Tibial artery (tissue), 4 donors: ENCODE measurements at regions not wholly inside any gene's neighbourhood (a gene's known extent, or its start where the extent isn't known, plus 50 kb on each side); places are given as distances from the start of the nearest gene placed in this dataset.

Source experiments
- DNase-seq, 2 donors: peaks; one replicate each; pipeline ENCODE4 v3.0.0-alpha.2; 2019
- H3K27ac ChIP-seq, 2 donors: fragments of 200-600 bp; sonication (generic) in 1 of 2; 1 replicate in 1 of 2; 2 replicates in 1 of 2; pipeline ENCODE4 v1.5.1; 2018 to 2019; ENCODE audit warnings: mild to moderate bottlenecking in 1 of 2
- H3K27me3 ChIP-seq, 2 donors: fragments of 200-600 bp; sonication (generic) in 1 of 2; one replicate each; pipeline versions ENCODE4 v1.5.1 to v1.6.0; 2016 to 2019
- H3K36me3 ChIP-seq, 3 donors: fragments of 200-600 bp; sonication (generic) in 2 of 3; one replicate each; pipeline ENCODE4 v1.5.1; 2016 to 2019; ENCODE audit warnings: mild to moderate bottlenecking in 2 of 3
- H3K4me1 ChIP-seq, 4 donors: fragments of 200-600 bp; sonication (generic) in 2 of 4; 1 replicate in 3 of 4; 2 replicates in 1 of 4; pipeline ENCODE4 v1.5.1; 2016 to 2019
- H3K4me3 ChIP-seq, 2 donors: fragments of 200-600 bp; sonication (generic) in 1 of 2; 1 replicate in 1 of 2; 2 replicates in 1 of 2; pipeline ENCODE4 v1.5.1; 2018 to 2019; ENCODE audit warnings: mild to moderate bottlenecking in 2 of 2
- H3K9me3 ChIP-seq, 3 donors: fragments of 200-600 bp; sonication (generic) in 1 of 3; one replicate each; pipeline ENCODE4 v1.5.1; 2016 to 2019
- intact Hi-C: fragments of 100-400 bp; cut with DNase I; formaldehyde crosslinking; loops from one replicate; pipeline ENCODE4 v1.15.0; 2023; ENCODE audit warnings: low total_unique reads
- TF ChIP-seq, protein P1 (sequence below), 2 experiments: fragments of 200-600 bp in 1 of 2; fragments of 450-650 bp in 1 of 2; IDR thresholded peaks; one replicate each; pipeline ENCODE4 v1.5.1; 2017 to 2019; ENCODE audit warnings: antibody characterized with exemption in 2 of 2, mild to moderate bottlenecking in 1 of 2, moderate library complexity in 1 of 2

DNA sequence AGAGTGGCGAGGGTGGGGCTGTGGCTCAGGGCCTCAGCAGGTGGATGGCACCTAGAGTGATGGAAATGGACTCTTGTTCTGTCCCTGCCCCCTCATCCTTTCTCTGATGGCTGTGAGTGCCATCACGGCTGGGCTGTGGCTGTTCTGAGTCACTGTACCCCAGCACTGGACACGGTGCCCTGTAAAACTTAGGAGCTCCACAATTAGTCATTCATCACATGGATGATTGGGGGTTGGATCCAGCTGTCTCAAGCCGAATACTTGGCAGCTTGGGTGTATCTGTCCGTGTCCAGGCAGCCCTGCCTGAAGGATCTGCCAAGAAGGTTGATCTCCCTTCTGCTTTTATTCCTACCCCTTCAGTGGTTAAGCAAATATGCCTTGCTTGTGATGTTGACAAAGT lies 295.5 kb upstream of the EEF2KMT start:
- Histone ChIP-seq H3K27me3 (no peaks in the 10 kb centered on the region), H3K4me3 (no peak overlapping the region), H3K36me3 (no peaks in the 10 kb centered on the region), H3K9me3 (no peaks in the 10 kb centered on the region), H3K27ac (no peak overlapping the region), H3K4me1 (no peaks in the 10 kb centered on the region)
- intact Hi-C loops = no loop called here
- TF ChIP-seq, protein P1, sequence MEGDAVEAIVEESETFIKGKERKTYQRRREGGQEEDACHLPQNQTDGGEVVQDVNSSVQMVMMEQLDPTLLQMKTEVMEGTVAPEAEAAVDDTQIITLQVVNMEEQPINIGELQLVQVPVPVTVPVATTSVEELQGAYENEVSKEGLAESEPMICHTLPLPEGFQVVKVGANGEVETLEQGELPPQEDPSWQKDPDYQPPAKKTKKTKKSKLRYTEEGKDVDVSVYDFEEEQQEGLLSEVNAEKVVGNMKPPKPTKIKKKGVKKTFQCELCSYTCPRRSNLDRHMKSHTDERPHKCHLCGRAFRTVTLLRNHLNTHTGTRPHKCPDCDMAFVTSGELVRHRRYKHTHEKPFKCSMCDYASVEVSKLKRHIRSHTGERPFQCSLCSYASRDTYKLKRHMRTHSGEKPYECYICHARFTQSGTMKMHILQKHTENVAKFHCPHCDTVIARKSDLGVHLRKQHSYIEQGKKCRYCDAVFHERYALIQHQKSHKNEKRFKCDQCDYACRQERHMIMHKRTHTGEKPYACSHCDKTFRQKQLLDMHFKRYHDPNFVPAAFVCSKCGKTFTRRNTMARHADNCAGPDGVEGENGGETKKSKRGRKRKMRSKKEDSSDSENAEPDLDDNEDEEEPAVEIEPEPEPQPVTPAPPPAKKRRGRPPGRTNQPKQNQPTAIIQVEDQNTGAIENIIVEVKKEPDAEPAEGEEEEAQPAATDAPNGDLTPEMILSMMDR (IDR thresholded peaks at IDR 0.05) = no peak
- DNase-seq = no peak

DNA sequence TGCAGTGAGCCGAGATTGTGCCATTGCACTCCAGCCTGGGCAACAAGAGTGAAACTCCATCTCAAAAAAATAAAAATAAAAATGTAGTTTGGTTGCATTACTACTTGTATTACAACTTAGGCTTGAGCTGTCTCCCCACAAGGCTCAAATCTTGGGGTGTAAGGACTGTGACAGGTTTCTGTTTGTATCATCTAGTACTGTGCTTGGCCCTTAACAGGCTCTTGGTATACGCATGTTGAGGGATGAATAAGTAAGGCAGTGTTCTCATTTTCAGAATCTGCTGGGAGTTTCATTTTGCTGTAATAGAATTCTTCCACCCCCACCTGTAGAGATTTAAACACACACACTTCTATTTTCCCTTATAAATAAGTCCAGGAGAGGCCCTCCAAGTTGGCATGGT lies 289.4 kb upstream of the EEF2KMT start:
- H3K4me1 ChIP-seq = no peaks in the 10 kb centered on the region
- DNase-seq = no peak
- TF ChIP-seq, protein P1 (IDR thresholded peaks at IDR 0.05) = no peak
- intact Hi-C loops = no loop called here
- H3K4me3 ChIP-seq = no peak overlapping the region
- H3K27me3 ChIP-seq = no peaks in the 10 kb centered on the region
- no peak overlapping the region for H3K27ac ChIP-seq
- no peaks in the 10 kb centered on the region for H3K9me3 ChIP-seq
- H3K36me3 ChIP-seq = no peaks in the 10 kb centered on the region

DNA sequence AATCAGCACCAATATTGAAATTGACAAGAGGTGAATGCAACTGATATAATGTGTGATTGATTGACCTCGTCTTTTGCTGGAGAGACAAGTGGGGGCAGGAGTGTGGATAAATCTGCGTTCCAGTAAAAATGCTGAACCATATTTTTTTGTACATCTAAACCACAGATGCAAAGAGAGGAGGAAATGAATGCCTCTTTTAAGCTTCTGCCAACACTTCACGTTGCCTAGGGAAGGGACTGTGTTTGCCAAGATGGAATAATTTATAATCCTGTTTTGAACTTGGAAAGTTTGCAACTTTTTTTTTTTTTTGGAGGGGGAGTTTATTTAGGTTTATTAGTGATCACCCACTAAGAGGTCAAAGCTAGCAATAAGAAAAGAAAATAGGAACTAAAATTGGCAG lies 288.2 kb upstream of the EEF2KMT start:
- H3K27me3 ChIP-seq = no peaks in the 10 kb centered on the region

DNA sequence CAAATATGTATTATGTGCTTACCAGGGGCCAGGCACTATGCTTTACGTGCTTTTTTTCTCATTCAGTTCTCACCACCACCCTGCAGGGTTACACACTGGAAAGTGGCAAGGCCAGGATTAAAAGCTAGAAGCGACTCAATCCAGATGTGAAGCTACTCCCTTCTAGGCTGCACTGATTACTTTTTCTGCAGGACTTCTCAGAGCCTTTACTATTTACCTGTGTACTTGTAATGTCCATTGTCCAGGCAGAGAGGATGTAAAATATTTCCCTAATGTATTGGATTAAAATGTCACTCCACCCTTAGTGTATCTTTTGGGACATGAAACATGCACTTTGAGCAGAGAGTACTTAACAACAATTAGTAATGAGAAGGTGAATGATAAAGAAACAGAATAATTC lies 287.5 kb upstream of the EEF2KMT start:
- TF ChIP-seq, protein P1 (IDR thresholded peaks at IDR 0.05) = no peak
- H3K36me3 ChIP-seq = no peaks in the 10 kb centered on the region
- intact Hi-C loops = no loop called here
- no peak overlapping the region for H3K27ac ChIP-seq
- DNase-seq = no peak
- H3K9me3 ChIP-seq = no peaks in the 10 kb centered on the region
- no peaks in the 10 kb centered on the region for H3K27me3 ChIP-seq
- H3K4me1 ChIP-seq = no peaks in the 10 kb centered on the region
- no peak overlapping the region for H3K4me3 ChIP-seq

More for the DNA sequence above, 288.2 kb upstream of the EEF2KMT start:
- Histone ChIP-seq H3K27ac (no peak overlapping the region), H3K36me3 (no peaks in the 10 kb centered on the region), H3K9me3 (no peaks in the 10 kb centered on the region), H3K4me3 (no peak overlapping the region), H3K4me1 (no peaks in the 10 kb centered on the region)
- DNase-seq = no peak
- TF ChIP-seq, protein P1 (IDR thresholded peaks at IDR 0.05) = no peak
- intact Hi-C loops = no loop called here

DNA sequence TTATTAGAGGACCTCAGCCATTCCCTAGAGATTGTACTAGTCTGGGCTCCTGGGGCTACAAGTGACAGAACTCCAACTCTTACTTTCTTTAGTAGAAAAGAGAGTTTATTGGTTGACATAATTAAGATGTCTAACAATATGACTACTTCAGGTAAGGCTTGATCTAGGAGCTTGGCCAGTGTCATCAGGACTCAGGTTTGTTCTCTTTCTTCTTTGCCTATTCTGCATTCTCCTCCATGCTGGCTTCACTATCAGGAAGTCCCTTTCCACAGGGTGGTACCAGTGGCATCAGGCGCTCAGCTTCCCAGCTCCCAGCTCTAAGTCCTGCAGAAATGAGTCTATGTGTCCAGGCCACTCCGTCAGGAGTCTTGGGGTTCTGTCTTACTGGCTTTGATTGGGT lies 286.1 kb upstream of the EEF2KMT start:
- Histone ChIP-seq H3K27me3 (no peaks in the 10 kb centered on the region), H3K36me3 (no peaks in the 10 kb centered on the region), H3K4me3 (no peak overlapping the region), H3K9me3 (no peaks in the 10 kb centered on the region), H3K4me1 (no peaks in the 10 kb centered on the region), H3K27ac (no peak overlapping the region)
- TF ChIP-seq, protein P1 (IDR thresholded peaks at IDR 0.05) = no peak
- no peak for DNase-seq
- intact Hi-C loops = no loop called here

DNA sequence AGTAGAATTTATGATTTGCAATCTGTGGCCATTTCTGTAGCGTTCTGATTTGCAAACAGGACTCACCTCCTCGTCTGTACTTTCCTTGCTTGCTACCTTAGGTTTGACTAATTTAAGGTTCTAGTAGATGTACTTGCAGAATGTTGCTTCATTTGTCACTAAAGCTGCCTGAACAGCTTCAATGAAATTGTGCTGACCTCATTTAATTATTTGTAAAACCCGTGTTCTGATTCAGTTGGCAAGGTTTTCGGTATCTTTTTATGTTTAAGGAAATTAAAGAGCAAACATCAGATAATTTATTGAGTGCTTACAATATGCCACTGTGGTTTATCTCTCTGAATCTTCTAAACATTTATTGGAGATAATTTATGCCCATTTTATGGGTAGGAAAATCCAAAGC lies 284.9 kb upstream of the EEF2KMT start:
- Histone ChIP-seq H3K36me3 (no peaks in the 10 kb centered on the region), H3K9me3 (no peaks in the 10 kb centered on the region), H3K4me3 (no peak overlapping the region), H3K27me3 (no peaks in the 10 kb centered on the region), H3K27ac (no peak overlapping the region), H3K4me1 (no peaks in the 10 kb centered on the region)
- no peak for DNase-seq
- TF ChIP-seq, protein P1 (IDR thresholded peaks at IDR 0.05) = no peak
- intact Hi-C loops = no loop called here
